HFFc6 (cell line): ENCODE measurements at regions not wholly inside any gene's neighbourhood (a gene's known extent, or its start where the extent isn't known, plus 50 kb on each side); places are given as distances from the start of the nearest gene placed in this dataset.

Experiments
- DNase-seq: peaks from one replicate; pipeline ENCODE4 v3.0.0-alpha.2; 2018
- H3K27ac Mint-ChIP-seq: 2 replicates; pipeline ENCODE4 v1.8.0; 2020; ENCODE audit warnings: mild to moderate bottlenecking, mixed read lengths
- H3K27me3 Mint-ChIP-seq: 2 replicates; pipeline ENCODE4 v1.8.0; 2021; ENCODE audit warnings: mild to moderate bottlenecking, moderate library complexity, mixed read lengths; ENCODE audit not compliant: insufficient read depth
- H3K36me3 Mint-ChIP-seq: 2 replicates; pipeline ENCODE4 v1.8.0; 2021; ENCODE audit warnings: low read depth, mixed read lengths
- H3K4me1 Mint-ChIP-seq: 2 replicates; pipeline ENCODE4 v1.8.0; 2020; ENCODE audit warnings: low read depth, mixed read lengths
- H3K4me3 Mint-ChIP-seq: 2 replicates; pipeline ENCODE4 v1.8.0; 2020; ENCODE audit warnings: mild to moderate bottlenecking, moderate library complexity, mixed read lengths
- H3K9me3 Mint-ChIP-seq: 2 replicates; pipeline ENCODE4 v1.8.0; 2020; ENCODE audit warnings: mild to moderate bottlenecking, mixed read lengths
- CTCF ChIP-seq: fragments of 200-600 bp; sonication (generic); IDR thresholded peaks from 2 replicates; pipeline ENCODE4 v1.5.0; 2021; ENCODE audit warnings: antibody characterized with exemption, mild to moderate bottlenecking

- no peak for DNase-seq
- TF ChIP-seq CTCF, result no peak
- Mint-ChIP-seq H3K36me3 (no peaks in the 10 kb centered on the region), H3K27me3 (peaks cover 4% of the 10 kb centered on the region; the same call in 1 of the 2 replicates), H3K4me3 (no peak overlapping the region), H3K9me3 (no peaks in the 10 kb centered on the region), H3K4me1 (0 out of 2 replicates have a peak, but pooled peaks cover 5% of the 10 kb centered on the region), H3K27ac (no peak overlapping the region)
These were observed 214.5 kb downstream of the TBX15 start for GRCh38 chr1:118773656-118774055.

DNA sequence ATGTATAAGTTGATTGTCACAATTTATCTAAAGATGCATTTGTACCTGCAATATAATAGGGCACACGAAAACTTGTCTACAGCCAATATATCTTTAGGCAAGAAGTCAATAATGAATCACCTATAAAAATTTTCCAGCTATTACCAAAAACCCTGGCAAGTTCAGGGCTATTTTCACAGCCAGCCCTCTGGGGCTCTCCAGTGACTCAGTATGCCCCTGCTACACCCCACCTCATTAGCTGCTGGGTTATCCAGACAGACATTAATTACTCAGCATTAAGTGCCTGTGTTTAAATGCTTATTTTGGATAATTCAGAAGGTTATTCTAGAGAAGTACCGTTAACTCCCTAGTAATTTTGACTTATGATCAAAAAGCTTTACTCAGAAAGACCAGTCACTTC lies 220.2 kb downstream of the TBX15 start:
- Mint-ChIP-seq H3K4me1 (no peaks in the 10 kb centered on the region), H3K36me3 (no peaks in the 10 kb centered on the region), H3K27me3 (no peaks in the 10 kb centered on the region; the same call in 1 of the 2 replicates), H3K4me3 (no peak overlapping the region), H3K9me3 (peaks cover 6% of the 10 kb centered on the region; the same call in 1 of the 2 replicates), H3K27ac (no peak overlapping the region)
- no peak for TF ChIP-seq CTCF
- no peak for DNase-seq

- TF ChIP-seq CTCF, result no peak
- no peaks in the 10 kb centered on the region for H3K36me3 Mint-ChIP-seq
- no peak overlapping the region for H3K27ac Mint-ChIP-seq
- no peaks in the 10 kb centered on the region for H3K9me3 Mint-ChIP-seq
- no peaks in the 10 kb centered on the region for H3K4me1 Mint-ChIP-seq
- H3K27me3 Mint-ChIP-seq, result no peaks in the 10 kb centered on the region; the same call in 1 of the 2 replicates
- no peak for DNase-seq
- no peak overlapping the region for H3K4me3 Mint-ChIP-seq
These were observed 234.2 kb downstream of the TBX15 start for GRCh38 chr1:118753976-118754375.

DNA sequence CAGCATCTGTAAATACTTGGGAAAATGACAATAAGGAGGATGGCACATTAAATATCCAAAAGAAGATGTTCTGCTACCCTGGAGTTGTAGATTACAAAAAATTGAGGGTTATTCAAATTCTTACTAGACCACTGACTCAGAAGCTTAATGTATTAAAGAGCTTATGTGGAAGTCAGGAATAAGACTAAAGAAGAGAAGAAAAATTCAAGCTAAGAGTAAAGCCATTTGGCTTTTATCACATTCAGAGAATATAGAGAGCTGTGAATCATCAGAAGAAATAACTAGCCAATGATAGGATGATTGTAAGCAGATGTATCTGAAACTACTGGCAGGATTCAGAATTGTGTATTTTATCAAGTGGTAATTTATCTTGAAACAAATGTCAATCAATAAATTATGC lies 237.0 kb downstream of the TBX15 start:
- Mint-ChIP-seq H3K27me3 (no peaks in the 10 kb centered on the region; the same call in none of the 2 replicates), H3K27ac (no peak overlapping the region), H3K36me3 (no peaks in the 10 kb centered on the region), H3K9me3 (no peaks in the 10 kb centered on the region), H3K4me3 (no peak overlapping the region), H3K4me1 (no peaks in the 10 kb centered on the region)
- no peak for DNase-seq
- TF ChIP-seq CTCF, result no peak

- Mint-ChIP-seq H3K36me3 (no peaks in the 10 kb centered on the region), H3K4me3 (no peak overlapping the region), H3K4me1 (no peaks in the 10 kb centered on the region), H3K9me3 (no peaks in the 10 kb centered on the region), H3K27ac (no peak overlapping the region), H3K27me3 (no peaks in the 10 kb centered on the region; the same call in 1 of the 2 replicates)
- no peak for DNase-seq
- TF ChIP-seq CTCF, result no peak
These were observed 243.7 kb downstream of the TBX15 start for GRCh38 chr1:118744420-118744819.

- TF ChIP-seq CTCF, result no peak
- H3K36me3 Mint-ChIP-seq, result no peaks in the 10 kb centered on the region
- DNase-seq, result no peak
- no peaks in the 10 kb centered on the region; the same call in 1 of the 2 replicates for H3K27me3 Mint-ChIP-seq
- H3K9me3 Mint-ChIP-seq, result no peaks in the 10 kb centered on the region
- H3K4me1 Mint-ChIP-seq, result no peaks in the 10 kb centered on the region
- H3K27ac Mint-ChIP-seq, result no peak overlapping the region
- no peak overlapping the region for H3K4me3 Mint-ChIP-seq
These were observed 248.6 kb downstream of the TBX15 start for GRCh38 chr1:118739501-118739900.
